Mesodermal cell (in vitro differentiated cells): ENCODE measurements at regions not wholly inside any gene's neighbourhood (a gene's known extent, or its start where the extent isn't known, plus 50 kb on each side); places are given as distances from the start of the nearest gene placed in this dataset.

Source experiments
- H3K27ac ChIP-seq: 2 replicates; pipeline ENCODE4 v1.7.0; 2013; ENCODE audit warnings: mild to moderate bottlenecking, low read depth, low read length, moderate library complexity; ENCODE audit not compliant: severe bottlenecking
- H3K36me3 ChIP-seq: 2 replicates; pipeline ENCODE4 v1.7.1; 2013; ENCODE audit warnings: mild to moderate bottlenecking, low read length, moderate library complexity; ENCODE audit not compliant: control insufficient read depth, insufficient read depth
- H3K4me1 ChIP-seq: one replicate; pipeline ENCODE4 v1.7.1; 2013; ENCODE audit warnings: mild to moderate bottlenecking, low read length; ENCODE audit not compliant: insufficient read depth, control insufficient read depth, poor library complexity, severe bottlenecking
- H3K4me3 ChIP-seq: 2 replicates; pipeline ENCODE4 v1.7.0; 2013; ENCODE audit warnings: low read length, control low read depth, mild to moderate bottlenecking; ENCODE audit not compliant: insufficient read depth, poor library complexity, severe bottlenecking; ENCODE audit errors: extremely low read depth
- H3K9me3 ChIP-seq: 2 replicates; pipeline ENCODE4 v1.7.1; 2013; ENCODE audit warnings: mild to moderate bottlenecking, low read length, moderate library complexity; ENCODE audit not compliant: control insufficient read depth
- WGBS, 2 experiments: methylation state at CpG; one replicate each; pipeline ENCODE4 v1.1.5; 2013; ENCODE audit warnings: missing lambda C conversion rate in 2 of 2; ENCODE audit not compliant: insufficient coverage in 2 of 2; 5-methylcytosine and 5-hydroxymethylcytosine counted together

GRCh38 chr12:98188650-98189077 lies 326.7 kb upstream of the TMPO start:
- Histone ChIP-seq H3K4me3 (no peak overlapping the region), H3K4me1 (no peaks in the 10 kb centered on the region), H3K36me3 (no peaks in the 10 kb centered on the region), H3K27ac (no peak overlapping the region), H3K9me3 (no peaks in the 10 kb centered on the region)
- 100% methylated on average over 4 of the region's 5 CpGs for WGBS, 2 experiments

DNA sequence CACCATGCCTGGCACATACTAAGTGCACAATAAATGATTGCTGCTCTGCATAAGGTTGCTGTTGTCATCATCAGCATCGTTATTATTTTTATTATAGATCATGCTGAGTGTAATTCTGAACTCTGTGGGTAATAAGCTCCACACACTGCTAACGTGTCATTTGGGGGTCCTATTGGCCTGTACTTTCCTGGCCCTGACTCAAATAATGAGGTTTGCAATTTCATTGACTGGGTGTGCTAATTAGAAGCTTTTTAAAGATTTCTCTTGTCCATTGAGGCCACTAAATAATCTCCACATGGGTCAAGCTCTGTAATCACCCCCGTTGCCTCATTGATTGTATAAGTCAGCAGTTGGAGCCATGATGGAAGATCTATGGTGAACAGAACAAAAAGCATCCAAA lies 320.8 kb upstream of the TMPO start:
- H3K4me1 ChIP-seq, result no peaks in the 10 kb centered on the region
- no peaks in the 10 kb centered on the region for H3K36me3 ChIP-seq
- no peak overlapping the region for H3K27ac ChIP-seq
- no peaks in the 10 kb centered on the region for H3K9me3 ChIP-seq
- no peak overlapping the region for H3K4me3 ChIP-seq
- 78 to 100% methylated on average over 1 to 3 of the region's 3 CpGs for WGBS, 2 experiments

DNA sequence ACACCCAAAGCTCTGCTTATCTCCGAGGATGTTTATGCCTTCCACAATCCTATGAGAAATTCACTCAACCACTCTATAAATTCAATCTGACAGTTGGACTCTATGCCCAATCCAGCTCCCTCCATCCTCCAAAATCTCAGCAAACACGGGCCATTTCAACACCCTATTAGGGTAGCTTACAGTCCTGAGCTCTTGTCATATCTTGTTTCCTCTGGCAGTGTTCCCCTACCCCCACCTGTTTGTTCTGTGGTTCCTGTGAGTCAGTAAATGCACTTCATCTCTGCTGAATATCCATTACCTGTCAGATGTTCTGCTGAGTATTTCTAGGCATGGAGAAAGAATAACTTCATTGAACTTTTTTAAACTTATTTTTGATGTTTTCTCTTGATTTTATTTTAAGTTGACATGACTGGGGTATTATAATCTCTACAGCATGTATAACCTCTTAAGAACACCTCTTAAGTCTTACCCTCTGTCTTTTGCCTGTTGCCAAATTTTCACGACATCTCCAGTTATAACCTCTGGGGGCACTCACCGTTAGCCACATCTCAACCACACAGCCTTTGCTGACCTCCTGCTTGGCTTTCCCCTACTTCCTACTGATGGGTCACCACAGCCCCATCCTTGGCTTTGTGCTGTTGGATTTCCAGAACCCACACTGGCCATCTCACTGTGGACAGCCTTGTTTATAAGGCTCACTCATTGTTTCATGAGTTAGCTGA lies 317.0 kb upstream of the TMPO start:
- no peak overlapping the region for H3K4me3 ChIP-seq
- H3K27ac ChIP-seq, result no peak overlapping the region
- no peaks in the 10 kb centered on the region for H3K9me3 ChIP-seq
- H3K36me3 ChIP-seq, result no peaks in the 10 kb centered on the region
- WGBS, 2 experiments, result 84 to 89% methylated on average over 3 to 4 of the region's 4 CpGs
- H3K4me1 ChIP-seq, result no peaks in the 10 kb centered on the region

GRCh38 chr12:98208816-98209215 lies 306.6 kb upstream of the TMPO start:
- whole genome bisulfite sequencing, 2 experiments, result 93% methylated on average over 6 of the region's 7 CpGs; no CpG with 5 or more reads in 1 of the 2 experiments
- Histone ChIP-seq H3K9me3 (no peaks in the 10 kb centered on the region), H3K4me1 (no peaks in the 10 kb centered on the region), H3K36me3 (no peaks in the 10 kb centered on the region), H3K27ac (no peak overlapping the region), H3K4me3 (no peak overlapping the region)

DNA sequence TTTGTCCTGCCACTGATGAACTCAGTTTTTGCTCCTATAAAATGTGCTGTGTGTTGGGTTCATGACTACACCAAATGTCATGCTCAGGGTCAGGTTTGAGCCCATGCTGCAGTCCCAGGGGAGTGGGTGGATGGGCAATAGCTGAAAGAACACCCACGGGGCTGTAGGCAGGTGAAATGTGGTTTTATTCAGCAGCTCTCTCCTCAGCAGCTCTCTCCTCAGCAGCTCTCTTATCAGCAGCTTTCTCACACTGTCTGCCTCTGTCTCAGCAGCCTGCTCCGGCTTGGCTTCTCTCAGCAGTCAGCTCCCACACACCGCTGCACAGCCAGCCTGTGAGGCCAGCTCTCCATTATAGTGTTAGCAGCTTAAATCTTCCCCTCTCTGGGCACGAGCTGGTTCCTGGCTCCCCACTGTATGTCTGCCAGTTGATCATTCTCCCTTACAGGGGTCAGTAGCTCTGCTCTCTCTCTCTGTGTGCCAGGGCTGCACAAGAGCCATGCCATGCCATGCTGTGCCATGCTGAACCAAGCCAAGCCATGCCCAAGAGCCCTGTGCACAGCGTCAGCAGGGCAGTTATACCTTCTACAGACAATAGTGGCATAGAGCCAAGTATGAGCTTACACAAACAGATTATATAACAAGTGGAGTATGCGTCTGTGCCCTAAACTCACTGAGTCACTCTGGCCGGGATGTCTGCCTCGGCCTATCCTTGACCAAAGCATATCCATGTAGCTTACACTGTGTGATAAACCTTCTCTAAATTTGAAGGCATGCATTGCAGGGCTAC lies 303.3 kb upstream of the TMPO start:
- H3K4me1 ChIP-seq, result no peaks in the 10 kb centered on the region
- H3K36me3 ChIP-seq, result no peaks in the 10 kb centered on the region
- WGBS, 2 experiments, result 86 to 91% methylated on average over 7 to 8 of the region's 8 CpGs
- no peaks in the 10 kb centered on the region for H3K9me3 ChIP-seq
- H3K27ac ChIP-seq, result no peak overlapping the region
- no peak overlapping the region for H3K4me3 ChIP-seq

- Histone ChIP-seq H3K27ac (no peak overlapping the region), H3K9me3 (no peaks in the 10 kb centered on the region), H3K4me1 (no peaks in the 10 kb centered on the region), H3K36me3 (no peaks in the 10 kb centered on the region), H3K4me3 (no peak overlapping the region)
- WGBS, 2 experiments, result 24 to 31% methylated on average over 6 of the region's 6 CpGs
Measured at GRCh38 chr12:98213556-98213955, 301.8 kb upstream of the TMPO start.

GRCh38 chr12:98217257-98217656 lies 298.1 kb upstream of the TMPO start:
- H3K36me3 ChIP-seq, result no peaks in the 10 kb centered on the region
- H3K4me3 ChIP-seq, result no peak overlapping the region
- no peaks in the 10 kb centered on the region for H3K4me1 ChIP-seq
- no peak overlapping the region for H3K27ac ChIP-seq
- no peaks in the 10 kb centered on the region for H3K9me3 ChIP-seq
- no CpG with 5 or more reads among the region's 1 CpG for WGBS, 2 experiments

GRCh38 chr12:98220636-98221035 lies 294.8 kb upstream of the TMPO start:
- no peaks in the 10 kb centered on the region for H3K4me1 ChIP-seq
- WGBS, 2 experiments, result 71 to 85% methylated on average over 2 of the region's 2 CpGs
- H3K27ac ChIP-seq, result no peak overlapping the region

GRCh38 chr12:98221243-98221808 lies 294.1 kb upstream of the TMPO start:
- Histone ChIP-seq H3K36me3 (no peaks in the 10 kb centered on the region), H3K27ac (no peak overlapping the region), H3K9me3 (no peaks in the 10 kb centered on the region), H3K4me3 (no peak overlapping the region), H3K4me1 (no peaks in the 10 kb centered on the region)
- WGBS, 2 experiments, result 74 to 83% methylated on average over 4 to 5 of the region's 8 CpGs

More at GRCh38 chr12:98220636-98221035, 294.8 kb upstream of the TMPO start:
- Histone ChIP-seq H3K4me3 (no peak overlapping the region), H3K9me3 (no peaks in the 10 kb centered on the region), H3K36me3 (no peaks in the 10 kb centered on the region)

DNA sequence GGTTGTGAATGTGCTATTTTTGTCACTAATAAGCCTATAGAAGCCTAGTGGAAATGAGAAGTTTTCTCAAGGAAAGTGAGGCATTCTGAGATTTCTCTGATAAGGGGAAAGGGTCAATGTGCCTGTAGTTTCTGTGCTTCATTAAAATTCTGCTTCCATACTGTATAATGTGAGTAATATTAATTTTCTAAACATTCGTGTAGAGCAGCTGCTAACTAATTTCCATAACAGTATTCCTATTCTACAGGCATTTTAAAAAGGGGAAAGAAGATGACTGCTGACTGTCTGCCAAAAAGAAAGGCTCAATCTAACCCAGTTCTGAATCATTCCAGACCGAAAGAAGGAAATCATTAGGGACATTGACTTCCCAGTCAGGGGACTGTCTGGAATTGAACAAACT lies 293.3 kb upstream of the TMPO start:
- H3K9me3 ChIP-seq, result no peaks in the 10 kb centered on the region
- no peak overlapping the region for H3K27ac ChIP-seq
- H3K4me3 ChIP-seq, result no peak overlapping the region
- no peaks in the 10 kb centered on the region for H3K4me1 ChIP-seq
- WGBS, 2 experiments, result 92% methylated on average over 1 of the region's 2 CpGs; no CpG with 5 or more reads in 1 of the 2 experiments
- no peaks in the 10 kb centered on the region for H3K36me3 ChIP-seq
